ENCODE measurements at regions not wholly inside any gene's neighbourhood (a gene's known extent, or its start where the extent isn't known, plus 50 kb on each side); places are given as distances from the start of the nearest gene placed in this dataset.
"Not testable (repeated sequence)": the region's sequence is repeated elsewhere in the genome, so short reads cannot be mapped to it uniquely, and the experiment has no call there.

DNA sequence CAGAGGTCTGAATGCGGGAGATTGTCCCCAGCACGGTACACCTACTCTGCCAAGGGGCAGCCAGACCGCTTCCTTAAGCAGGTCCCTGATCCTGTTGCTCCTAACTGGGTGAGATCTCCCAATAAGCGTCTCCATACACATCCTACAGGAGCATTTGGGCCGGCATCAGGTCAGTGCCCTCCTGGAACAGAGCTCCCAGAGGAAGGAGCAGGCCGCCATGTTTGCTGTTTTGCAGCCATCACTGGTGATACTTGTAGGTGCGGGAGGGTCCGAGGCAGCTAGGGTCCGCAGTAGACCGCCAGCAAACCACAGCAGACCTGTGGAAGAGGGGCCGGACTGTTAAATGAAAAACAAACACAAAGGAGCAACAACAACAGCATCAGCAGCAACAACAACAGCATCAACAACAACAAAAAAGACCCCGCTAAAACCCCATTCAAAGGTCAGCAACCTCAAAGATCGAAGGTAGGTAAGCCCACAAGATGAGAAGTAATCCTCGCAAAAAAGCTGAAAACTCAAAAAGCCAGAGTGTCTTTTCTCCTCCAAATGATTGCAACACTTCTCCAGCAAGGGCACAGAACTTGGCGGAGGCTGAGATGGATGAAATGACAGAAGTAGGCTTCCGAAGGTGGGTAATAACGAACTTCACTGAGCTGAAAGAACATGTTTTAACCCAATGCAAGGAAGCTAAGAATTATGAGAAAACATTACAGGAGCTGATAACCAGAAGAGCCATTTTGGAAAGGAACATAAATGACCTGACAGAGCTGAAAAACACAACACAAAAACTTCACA is 79.0 kb upstream of the CDH7 start:
- no peak for DNase-seq (ENCODE audit: low read depth)

DNA sequence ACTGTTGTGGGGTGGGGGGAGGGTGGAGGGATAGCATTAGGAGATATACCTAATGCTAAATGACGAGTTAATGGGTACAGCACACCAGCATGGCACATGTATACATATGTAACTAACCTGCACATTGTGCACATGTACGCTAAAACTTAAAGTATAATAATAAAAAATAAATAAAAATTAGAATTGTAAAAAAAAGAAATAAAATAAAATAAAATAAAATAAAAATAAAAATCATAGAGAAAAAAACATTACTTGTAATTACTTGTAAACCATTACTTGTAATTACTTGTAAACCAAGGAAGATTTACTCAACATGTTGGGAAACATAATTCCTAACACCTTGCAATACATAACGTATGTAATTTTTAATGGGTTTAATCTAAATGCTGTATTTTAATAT is 80.7 kb upstream of the CDH7 start:
- not testable (repeated sequence) for DNase-seq (ENCODE audit: low read depth)

DNA sequence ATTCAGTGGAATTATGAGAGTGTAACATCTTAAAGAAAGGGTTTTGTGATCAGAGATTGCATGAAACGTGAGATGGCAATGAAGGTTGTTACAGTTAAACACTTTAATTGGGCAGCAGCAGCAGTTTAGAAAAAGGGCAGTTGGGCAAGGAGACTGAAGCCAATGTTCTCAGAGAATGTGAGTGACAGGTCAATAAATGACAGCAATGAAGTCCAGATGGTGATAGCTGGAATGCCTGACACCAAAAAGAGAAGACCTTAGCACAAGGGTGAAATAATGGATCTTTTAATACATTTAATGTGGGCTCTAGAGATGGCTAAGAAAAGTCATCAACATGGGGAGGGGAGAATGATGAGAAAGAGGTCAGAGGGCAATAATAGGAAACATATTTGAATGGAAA is 89.4 kb upstream of the CDH7 start:
- no peak for DNase-seq (ENCODE audit: low read depth)

DNA sequence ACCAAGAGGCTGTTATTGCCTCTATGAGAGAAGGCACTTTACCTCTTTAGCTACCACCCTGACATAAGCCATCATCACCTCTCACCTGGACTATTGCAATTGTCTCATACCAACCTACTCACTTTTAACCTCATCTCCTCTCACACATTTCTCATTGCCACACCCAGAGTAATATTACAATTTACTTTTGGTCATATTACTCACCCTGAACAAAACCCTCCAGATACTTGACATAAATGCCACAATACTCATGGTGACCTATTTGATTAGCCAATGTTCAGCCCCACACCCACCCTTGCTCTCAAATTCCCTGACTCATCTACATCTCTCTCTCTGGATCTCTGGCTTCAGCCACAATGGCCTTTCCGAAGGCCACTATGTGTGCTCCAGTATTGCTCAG is 90.9 kb upstream of the CDH7 start:
- DNase-seq (ENCODE audit: low read depth): no peak

DNA sequence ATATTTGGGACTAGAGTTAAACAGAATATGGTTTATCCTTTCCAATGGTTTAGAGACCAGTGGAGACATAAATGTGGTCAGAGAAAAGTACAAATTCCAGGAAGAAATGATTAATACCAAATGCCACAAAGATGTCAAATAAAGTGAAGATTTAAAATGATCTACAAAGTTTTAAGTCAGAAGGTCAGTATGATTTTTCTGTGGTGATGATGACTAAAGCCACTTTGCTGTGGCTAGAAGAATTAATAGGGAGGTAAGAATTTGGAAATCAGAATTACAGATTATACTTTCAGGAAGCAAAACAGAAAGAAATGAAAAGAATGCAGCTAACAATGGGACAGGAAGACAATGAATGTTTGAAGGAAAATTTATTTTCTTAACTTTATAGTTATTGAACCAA is 91.5 kb upstream of the CDH7 start:
- DNase-seq (ENCODE audit: low read depth): no peak

DNA sequence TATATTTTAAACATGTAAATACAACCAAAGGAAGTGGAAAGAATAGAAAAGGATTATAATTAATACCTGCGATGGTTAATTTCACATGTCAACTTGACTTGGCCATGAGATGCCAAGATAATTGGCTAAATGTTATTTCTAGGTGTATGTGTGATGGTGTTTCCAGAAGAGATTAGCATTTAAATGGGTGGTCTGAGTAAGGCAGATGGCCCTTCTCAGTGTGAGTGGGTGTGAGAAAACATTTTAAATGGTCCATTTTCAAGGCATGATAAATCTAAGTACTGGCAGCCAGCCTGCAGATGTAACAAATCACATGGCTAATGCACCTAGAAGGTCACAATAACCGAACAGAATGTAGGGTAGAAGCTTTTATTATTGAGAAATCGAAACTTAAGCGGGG is 99.6 kb upstream of the CDH7 start:
- DNase-seq (ENCODE audit: low read depth): no peak

DNA sequence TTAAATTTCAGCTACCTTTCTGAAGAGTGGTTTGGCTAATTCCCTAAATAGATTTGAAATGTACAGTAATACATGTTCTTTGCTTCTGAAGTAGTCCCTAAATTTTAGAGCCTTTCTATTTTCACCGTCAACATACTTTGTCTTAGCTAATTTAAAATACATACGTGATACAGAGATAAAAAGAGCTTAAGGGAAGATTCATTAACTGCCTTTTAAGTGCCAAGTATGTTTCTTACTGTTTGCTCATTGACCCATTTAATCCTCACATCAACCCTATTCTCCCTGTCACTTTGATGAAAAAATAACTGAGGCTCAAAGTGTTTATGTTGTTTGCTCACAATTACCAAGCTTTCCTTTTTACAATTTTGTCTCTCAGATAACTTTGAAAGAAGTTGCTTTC is 118.6 kb upstream of the CDH7 start:
- no peak for DNase-seq (ENCODE audit: low read depth)

DNA sequence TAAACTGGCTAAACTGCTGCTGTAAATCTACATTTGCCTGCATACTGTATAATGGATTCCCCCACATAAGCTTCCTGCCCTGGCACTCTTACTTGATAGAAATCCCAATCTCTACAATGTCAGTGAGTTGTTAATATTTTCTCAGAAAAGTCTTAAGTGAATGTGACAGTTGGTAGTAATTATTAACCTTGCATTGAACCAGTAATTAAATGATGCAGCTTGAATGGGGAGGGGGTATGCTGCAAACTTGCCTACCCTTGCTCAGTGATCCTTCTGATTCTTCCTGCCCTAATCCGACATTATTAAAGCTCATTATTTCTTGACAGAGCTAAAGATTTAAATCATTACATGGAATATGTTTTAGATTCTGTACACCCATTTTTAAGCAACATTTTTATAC is 119.0 kb upstream of the CDH7 start:
- no peak for DNase-seq (ENCODE audit: low read depth)

DNA sequence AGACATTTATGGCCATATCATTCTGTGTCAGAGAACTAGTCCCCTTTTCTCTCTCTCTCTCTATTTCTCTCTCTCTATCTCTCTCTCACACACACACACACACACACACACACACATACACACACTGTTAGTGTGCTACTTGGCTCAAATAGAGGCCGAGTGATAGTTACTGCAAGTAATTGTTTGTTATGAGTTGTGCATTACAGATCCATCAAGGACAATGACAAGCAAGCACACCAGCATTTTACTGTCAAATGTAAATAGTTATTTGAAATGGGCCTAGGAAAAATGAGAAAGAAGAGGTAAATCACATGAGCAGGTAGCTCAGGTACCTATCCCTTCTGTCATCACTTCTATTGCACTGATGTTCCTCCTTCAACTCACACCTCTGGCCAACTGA is 122.4 kb upstream of the CDH7 start:
- no peak for DNase-seq (ENCODE audit: low read depth)

DNA sequence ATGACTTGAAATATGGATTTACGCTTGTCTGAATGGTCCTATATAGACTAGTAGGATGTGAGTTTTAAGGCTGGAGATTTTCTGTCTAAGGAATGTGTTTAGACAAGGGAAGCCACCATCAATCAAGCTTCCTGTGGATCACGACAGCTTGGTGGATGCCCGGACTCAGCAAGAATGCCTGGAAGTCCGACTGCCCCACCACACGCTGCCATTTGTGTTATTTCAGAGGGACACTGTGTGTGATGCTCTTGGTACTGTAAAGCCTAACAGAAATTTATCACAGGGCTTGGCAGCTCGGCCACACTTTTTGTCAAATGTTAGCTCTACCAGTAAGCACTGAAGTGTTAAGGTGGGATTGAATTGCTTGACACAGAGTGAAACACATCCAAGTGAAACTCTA is 127.1 kb upstream of the CDH7 start:
- DNase-seq (ENCODE audit: low read depth): no peak

DNA sequence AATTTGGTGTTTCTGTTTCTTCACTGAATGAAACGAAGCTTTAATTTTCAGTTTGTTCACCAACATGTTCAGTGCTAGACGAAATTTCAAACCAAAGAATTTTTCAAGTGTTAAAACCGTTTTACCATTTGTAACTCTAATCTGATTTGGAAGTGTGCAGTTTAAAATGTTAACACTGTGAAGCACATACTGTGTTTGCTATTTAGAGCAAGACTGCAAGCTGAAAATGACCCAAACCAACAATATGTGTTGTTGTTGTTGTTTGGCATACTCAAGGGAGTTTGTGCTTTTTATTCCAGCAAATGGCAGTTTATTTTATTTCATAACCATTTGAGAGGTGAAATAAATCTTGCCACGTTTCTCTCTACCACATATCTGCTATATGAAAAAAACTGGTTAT is 128.4 kb upstream of the CDH7 start:
- no peak for DNase-seq (ENCODE audit: low read depth)

DNA sequence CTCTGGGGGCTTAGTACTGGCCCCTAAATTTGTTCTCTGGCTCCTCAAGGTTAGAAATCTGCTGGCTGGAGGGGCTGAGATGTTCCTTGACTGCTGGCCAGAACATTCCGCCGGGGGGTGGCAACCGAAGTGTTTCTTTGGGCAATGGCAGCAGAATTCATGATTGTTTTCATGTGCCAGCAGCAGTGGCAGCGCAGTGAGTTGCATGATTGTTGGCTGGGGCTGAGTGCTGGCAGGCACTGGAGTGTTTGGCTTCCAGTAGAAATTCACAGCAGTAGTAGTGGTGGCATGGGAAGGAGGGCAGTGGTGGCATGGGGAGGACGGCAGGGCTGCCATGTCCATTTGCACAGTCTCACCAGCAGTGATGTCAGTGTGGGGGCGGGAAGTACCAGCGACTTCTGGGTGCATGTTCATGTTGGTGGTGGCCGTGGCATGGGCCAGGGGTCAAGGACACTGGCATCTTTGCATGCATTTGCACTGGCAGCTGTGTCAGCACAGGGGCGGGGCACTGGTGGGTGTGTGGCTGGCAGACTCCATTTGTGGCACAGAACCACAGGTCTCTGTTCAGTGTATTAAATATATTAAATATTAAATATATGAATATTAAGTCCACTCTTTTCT is 130.6 kb upstream of the CDH7 start:
- no peak for DNase-seq (ENCODE audit: low read depth)

DNA sequence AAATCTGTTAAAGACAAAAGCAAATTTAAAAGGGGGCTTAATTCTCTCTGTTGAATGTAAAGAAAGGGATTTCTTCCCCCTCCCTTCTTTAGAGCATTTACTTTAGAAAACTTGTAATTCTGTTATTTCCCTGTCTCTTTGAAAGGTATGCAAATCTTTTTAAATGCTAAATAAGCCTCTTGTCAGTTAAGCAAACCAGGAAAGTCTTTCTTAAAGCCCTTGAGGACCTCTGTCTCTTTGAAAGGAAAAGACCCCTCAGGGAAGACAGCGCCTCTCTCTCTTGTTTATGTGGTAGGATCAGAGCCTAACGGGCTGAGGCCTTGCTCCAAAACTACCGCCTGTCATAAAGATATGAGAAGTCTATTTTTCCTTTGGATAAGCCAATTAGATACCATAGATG is 139.9 kb upstream of the CDH7 start:
- DNase-seq (ENCODE audit: low read depth): no peak

DNA sequence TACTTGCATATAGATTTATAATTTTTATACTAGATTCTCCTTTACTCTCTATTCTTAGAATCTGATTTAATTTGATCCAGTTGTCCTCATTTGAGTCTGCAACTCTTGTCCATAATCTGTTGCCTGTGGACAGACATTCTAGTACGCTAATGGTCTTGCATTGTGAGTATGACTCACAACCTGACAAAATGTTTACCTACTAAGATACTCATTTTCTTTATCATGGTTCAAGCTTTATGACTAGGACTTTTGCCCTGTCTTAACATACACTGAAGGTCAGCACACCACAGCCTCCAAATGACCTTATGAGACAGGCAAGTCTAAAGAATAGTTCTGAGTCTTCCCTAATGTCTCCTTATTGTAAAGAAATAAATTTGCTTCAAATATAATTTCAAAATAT is 142.3 kb upstream of the CDH7 start:
- no peak for DNase-seq (ENCODE audit: low read depth)

DNA sequence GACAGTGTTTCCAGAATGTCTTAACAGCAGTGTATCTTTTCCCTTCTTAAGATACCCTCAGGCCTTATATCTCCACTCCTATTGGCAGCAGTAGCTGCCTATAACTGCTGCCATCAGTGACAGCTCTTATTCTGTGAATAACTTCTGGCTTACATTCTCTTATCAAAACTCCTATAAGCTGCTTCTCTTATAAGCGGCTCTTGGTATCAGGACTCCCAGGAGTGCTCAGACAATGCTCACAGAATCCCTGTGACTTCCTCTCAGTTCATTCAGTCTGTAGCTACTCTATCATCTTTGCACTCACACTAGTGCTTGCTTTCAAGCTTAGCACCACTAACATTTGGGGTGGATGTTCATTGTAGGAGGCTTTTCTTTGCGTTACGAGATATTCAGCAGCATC is 143.7 kb upstream of the CDH7 start:
- DNase-seq (ENCODE audit: low read depth): no peak

DNA sequence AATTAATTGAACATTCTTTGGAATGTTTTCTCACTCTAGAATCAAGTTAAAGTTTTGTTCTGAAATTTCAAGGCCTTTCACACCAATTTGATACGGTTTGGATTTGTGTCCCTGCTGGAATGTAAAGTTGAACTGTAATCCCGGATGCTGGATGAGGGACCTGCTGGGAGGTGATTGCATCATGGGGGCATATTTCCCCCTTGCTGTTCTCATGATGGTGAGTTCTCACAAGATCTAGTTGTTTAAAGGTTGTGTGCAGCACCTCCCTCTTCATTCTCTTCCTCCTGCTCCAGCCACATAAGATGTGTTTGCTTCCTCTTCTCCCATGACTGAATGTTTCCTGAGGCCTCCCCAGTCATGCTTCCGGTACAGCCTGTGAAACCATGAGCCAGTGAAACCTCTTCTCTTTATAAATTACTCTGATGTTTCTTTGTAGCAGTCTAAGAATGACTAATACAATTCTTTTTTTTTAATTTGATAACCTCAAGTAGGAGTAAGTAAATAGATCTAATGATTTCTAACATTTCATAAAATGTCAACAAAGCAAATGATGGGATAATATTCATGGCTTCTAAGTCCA is 144.2 kb upstream of the CDH7 start:
- no peak for DNase-seq (ENCODE audit: low read depth)

DNA sequence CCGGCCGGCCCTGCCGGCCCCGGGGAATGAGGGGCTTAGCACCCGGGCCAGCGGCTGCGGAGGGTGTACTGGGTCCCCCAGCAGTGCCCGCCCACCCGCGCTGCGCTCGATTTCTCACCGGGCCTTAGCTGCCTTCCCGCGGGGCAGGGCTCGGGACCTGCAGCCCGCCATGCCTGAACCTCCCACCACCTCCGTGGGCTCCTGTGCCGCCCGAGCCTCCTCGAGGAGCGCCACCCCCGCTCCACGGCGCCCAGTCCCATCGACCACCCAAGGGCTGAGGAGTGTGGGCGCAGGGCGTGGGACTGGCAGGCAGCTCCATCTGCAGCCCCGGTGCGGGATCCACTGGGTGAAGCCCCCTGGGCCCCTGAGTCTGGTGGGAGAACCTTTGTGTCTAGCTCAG is 145.5 kb upstream of the CDH7 start:
- not testable (repeated sequence) for DNase-seq (ENCODE audit: low read depth)

DNA sequence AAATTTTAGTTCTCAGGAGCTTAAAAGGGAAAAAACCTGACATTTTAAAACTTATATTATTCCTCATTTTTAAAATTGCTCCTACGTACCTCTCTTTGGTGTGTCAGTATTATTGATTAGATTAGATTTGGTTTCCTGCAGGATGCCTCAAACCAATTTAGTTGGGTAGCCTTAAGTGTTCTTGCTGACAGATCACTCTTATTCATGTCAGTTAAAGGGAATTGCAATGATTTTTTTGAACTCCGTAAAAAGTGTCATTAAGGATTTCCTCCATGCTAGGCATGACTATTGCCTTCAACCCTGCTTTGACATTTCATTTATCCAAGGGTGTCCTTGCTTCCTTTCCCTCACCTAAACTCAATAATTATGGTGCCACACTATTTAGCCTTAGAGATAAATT is 149.0 kb upstream of the CDH7 start:
- no peak for DNase-seq (ENCODE audit: low read depth)

DNA sequence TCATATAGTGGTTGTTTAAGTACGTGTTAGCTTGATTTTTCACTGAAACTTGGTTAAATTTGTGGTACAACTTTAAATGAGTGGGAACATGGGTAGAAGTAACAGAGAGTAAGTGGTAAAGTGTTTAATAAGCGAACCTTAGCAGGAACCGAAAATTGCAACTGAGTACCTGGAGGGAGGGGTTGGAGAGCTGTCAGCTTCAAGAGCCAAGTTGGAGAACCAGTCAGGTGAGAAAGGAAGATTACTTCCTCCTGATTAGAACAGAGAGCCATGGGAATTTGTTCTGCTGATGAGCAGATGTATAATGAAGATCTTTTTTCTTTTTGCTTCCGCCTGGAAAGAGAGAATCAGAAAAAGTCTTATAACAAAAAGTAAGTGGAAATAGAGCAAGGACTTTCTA is 158.4 kb upstream of the CDH7 start:
- DNase-seq (ENCODE audit: low read depth): no peak

DNA sequence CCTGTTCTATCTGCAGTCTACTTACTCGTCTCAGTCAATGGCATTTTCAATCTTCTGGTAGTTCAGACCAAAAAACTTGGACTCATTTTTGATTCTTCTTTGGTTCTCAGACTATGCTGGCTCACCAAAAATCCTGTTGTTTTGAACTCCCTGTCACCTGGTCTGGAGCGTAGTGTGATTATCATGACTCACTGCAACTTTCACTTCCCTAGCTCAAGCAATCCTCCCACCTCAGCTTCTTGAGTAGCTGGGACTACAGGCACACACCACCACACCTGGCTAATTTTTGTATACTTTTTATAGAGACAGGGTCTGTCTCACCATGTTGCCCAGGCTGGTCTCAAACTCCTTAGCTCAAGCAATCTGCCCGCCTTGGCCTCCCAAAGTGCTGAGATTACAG is 163.3 kb upstream of the CDH7 start:
- DNase-seq (ENCODE audit: low read depth): no peak

DNA sequence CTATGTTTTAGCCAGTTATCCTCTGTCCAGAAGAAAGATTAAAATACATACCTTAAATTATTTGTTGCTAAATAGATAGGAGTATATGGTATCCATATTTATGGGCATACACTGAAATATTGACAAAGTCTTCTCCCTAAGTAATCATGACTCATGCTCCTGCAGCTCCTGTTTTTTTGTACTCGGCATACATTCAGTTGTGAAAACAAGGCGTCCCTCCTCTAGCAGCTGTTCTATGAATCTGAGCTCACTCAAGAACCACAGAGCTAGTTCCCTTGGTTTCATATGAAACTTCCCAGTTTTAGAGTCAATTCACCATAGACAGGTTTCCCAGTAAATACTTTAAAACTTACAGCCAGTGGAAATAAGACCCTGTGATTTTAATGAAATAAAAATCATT is 168.7 kb upstream of the CDH7 start:
- not testable (repeated sequence) for DNase-seq (ENCODE audit: low read depth)

DNA sequence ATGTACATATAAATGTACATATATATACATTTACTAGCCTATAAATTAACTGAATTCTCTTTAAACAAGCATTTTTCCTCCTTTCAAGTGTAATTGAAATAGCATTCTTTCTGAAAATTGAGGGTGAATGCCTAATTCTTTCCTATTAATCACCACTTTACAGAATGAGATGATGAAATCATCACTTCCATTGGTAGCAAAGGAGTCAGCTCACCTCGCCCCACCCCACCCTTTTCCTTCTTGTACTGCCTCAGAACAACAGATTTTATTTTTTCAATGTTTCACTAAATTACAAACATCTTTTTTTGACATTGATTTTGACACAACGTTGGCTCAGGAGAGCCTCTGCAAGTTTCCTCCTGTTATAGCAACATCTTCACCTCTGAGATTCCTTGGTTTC is 181.9 kb upstream of the CDH7 start:
- no peak for DNase-seq (ENCODE audit: low read depth)

DNA sequence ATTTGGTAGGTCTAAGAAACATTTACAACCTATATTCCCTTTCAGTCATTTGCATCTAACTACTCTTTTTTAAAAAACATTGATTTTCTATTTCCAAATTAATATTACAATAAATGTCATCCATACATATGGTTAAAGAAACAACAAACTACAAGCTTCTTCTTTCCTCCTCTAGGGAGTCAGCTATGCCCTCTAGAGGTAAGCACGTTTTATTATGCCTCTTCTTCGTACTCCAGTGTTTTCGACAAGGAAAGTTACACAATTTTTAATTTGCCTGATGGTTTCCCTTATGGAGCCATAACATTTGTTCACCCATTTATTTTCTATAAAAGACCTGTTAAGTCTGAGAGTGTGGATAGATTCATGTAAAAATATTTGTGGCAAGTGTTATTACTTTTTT is 183.4 kb upstream of the CDH7 start:
- no peak for DNase-seq (ENCODE audit: low read depth)

DNA sequence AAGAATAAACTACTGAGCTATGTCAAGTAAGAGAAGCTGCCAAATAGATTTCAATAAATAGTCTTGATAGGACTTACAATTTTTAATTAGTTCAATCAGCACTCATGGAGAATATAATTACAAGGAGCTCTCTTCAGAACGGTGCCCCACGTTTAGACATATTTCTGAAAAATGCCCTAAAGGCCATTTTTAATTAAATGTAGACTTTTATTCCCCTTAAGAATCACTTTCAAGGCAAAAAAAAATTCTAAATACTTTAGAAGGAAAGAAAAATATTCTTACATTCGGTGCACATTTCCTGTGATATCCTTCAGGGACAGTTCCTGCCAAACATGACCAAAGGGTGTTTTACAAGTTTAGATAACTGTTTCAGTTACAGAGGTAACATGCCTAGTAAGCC is 202.5 kb upstream of the CDH7 start:
- no peak for DNase-seq (ENCODE audit: low read depth)

Measured in RPMI7951 (cell line).